Activated effector memory CD4-positive, alpha-beta T cell treated with Interleukin-2 at 50 U/mL for 16 hours (primary cell): ENCODE measurements at regions not wholly inside any gene's neighbourhood (a gene's known extent, or its start where the extent isn't known, plus 50 kb on each side); places are given as distances from the start of the nearest gene placed in this dataset.

Experiments
- DNase-seq: peaks from one replicate; pipeline ENCODE4 v3.0.0-alpha.2; 2020

DNA sequence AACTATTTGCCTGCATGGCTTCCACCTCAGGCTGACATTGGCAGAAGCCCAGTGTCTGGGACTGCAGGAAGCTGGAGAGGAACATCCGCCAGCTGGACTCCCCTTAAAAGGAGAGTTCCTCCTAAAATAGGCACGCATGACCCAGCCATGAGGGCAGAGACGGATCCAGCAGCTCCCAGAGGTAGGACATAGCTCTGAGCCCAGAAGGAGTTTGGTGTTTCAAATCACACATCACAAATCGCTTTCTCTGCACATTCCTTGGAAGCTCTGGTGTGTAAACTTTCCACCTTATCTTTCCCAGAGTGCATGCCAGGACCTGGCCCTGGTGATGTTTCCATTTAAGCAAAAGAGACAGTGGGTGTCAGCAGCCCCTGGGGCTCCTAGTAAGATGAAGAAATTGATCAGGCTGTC is 231.1 kb upstream of the CDH5 start:
- DNase-seq: no peak

DNA sequence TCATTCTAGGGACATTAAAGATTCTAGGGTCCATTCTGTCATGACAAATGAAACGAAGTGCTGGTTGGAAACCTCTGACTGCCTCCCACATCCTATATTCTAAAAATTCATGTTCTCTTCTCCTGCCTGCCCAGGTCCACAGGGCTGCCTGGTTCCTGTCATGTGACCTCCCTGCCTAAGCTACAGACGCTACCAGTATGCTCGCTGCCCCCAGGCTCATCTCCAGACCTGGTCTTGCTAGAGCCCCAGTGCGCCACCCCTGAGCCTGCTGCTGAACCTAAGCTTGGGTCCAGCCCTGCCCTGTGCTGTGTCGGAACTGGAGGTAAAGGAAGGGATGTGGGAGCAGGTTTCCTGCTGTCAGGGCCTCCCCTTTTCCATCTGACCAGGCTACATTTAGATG is 231.6 kb upstream of the CDH5 start:
- no peak for DNase-seq

DNA sequence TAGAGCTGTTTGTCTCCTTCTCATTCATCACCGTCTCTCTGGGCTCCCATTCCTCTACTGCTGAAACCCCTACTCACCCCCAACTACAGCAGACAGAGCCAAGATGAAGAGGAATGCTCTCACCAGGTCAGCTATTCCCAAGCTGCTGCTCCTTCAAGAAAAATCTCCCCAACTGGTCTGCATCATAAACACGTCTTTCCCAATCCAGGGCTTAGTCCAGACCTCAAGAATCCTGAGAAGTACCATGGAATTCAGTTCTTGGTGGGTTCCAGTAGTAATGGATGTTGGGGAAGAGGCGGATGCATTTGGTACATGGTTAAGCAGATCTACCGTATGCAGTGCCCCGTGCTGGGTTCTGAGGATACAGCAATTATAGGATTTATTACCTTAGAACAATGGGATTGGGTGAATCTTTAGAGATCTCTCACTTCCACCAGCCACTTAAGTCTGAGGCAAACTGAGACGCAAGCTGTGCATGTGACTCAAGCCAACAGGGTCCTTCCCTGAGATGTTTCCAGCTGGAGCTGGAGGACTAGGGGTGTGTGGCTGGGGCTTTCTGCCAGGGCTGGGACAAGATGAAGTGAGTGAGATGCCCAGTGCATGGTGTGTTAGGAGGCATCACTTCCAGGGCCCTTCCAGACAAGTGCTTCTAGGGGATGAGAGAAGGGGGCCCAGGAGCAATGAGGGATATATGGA is 232.7 kb upstream of the CDH5 start:
- no peak for DNase-seq

DNA sequence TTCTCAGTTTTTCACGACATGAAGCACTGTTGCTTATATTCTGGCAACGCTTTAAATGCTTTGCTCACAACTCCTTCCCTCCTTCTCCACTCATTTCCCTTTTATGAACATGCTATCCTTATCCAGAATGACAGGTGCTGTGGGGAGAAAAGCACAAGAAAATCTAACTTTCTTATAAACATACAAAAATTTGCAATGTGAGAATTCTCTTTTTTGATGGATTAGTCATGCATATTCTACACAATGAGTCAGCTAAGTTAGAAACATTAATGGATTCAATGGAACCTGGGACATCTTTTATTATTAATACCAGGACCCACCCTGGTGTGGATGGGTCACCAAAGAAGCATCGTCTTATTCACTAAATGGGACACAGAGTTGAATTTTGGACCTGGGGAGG is 234.6 kb upstream of the CDH5 start:
- no peak for DNase-seq

DNA sequence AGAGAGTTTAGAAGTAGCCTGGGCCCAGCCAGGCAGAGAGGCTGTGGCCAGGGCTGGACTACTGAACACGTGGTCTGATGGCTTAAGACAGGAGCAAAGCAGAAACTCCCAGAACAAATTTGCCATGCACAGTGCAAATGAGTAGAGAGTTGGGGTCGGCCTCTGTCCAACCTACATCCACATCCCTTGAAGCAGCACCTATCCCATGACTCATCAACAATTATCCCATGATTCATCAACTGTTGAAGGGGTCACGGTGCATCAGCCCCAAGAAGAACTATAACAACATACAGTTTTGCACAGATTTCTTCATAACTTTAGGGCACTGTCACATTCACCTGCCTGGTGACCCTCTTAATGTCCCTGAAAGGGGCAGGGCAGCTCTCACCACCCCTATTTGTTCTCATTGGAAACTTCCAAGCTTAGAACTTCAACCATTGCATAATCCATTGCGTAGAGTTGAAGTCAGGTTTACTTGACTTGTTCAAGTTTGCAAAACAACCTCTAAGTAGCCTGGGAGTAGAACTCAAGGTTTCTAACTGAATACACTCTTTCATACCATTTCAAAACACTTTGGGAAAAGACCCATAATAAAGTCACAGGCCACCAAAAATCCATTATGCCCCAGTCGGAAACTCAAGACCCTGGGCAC is 235.2 kb upstream of the CDH5 start:
- no peak for DNase-seq

DNA sequence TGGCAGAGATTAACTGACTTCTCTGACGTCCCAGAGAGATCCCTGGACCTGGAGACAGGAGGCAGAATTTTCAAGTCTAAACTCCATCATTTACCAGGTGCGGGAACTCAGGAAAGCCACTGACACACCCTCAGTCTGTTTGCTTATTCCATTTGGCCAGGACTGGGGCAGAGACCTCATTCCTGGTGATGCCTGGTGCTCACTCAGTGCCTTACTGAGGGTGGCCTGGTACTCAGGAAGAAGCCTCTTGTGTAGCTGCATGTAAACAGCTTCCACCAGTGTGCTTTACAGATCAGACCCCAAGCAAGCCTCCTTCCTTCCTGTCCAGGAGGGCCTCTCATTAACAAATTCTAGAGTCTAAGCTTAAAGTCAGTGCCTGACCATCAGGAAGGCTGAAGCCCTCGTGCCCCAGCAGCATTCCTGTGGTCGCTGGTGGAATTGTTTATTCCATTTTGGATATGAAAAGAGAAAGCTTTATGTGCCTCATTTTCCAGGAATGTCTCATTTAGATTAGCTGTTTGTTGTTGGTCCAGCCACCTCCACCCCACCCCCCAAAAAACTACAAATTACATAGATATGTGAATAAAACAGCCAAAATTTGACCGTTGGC is 236.1 kb upstream of the CDH5 start:
- no peak for DNase-seq

DNA sequence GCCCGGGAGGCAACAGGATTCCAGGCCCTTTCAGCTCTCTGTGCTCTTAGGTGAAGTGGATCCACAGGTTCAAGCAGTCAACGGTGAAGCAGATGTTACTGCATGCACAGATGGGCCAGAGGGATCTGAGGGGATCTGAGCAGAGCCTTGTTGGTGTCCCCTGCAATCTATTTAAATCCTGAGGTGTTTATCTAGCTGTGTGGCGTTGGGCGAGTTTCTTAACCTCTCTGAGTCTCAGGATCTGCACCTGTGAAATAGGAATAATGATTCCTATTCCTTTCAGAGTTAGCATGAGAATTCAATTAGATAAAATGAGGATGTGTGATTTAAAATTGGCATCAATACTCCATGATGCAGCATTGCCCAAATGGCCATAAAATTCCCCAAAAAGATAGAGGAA is 237.3 kb upstream of the CDH5 start:
- DNase-seq: no peak

DNA sequence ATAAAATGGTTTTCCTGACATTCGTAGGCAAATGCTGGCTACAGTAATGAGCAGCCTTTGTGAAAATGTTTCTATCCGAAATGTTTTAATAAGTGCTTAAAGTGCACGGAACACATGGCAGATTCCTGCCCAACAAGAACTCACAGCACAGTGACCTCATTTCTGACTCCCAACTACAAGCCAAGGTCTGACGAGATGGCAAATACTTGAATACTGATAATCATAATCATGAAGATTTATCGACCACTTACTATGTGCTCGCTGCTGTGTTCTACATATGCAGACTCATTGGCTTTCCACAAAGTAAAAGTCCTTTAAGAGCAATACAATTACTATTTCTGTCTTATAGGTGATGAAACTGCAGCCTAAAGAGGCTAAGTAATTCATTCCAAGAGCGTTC is 238.1 kb upstream of the CDH5 start:
- DNase-seq: no peak

DNA sequence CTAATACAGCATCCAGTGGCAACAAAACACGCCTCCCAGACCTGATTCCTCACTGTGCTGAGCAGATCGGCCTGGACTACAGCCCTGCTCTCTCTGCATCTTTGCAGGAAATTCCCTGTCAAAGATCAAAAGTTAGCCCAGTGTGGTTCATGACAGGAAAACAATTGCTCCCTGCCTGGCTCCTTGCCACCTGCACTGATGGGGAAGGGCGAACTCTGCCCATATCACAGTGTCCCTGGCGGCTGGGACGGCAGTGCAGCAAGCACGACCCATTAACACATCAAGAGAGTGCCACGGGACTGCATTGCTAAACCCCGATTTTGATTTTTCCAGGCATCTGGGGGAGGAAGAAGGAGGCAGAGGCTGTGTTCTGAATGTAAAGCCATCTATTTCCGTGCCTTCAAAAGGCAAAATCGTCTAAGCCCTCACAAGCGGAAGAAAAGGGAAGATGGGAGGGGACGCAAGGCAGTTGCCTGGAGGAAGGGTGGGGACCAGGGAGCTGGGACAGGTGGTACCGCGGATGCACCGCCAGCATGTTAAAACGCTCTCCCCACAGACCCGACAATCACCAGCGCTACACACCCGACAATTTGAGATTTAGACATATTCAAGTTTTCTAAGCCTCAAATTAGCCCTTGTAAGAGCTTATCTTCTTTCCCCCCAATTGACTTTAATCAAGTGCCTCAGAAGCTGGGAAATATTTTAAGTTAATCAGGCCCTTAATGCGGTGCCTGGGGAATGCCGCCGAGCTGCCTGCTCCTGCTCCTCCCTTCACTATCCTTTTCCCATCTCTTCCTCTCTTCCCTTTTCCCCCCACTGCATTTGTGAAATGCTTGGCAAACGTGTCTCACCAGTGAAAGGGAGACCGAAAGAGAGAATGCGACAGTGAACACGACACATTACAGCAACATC is 238.8 kb upstream of the CDH5 start:
- no peak for DNase-seq

DNA sequence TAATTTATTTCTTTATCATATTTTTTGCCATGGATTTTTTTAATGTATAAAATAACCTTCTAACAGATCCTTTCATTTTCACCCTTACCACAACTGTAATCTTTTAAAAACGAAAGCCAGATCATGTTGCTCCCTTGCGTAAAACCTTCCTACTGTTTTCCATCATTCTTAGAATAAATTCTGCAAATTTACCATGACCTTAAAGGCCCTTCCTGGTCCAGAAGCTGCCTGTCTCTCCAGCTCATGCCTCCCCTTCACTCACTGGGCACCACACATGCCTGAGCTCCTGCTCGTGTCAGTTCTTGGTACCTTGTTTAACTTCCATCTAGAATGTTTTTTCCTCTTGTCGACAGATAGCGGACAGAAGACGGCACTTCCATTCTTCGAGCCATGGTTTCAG is 245.0 kb upstream of the CDH5 start:
- DNase-seq: no peak

DNA sequence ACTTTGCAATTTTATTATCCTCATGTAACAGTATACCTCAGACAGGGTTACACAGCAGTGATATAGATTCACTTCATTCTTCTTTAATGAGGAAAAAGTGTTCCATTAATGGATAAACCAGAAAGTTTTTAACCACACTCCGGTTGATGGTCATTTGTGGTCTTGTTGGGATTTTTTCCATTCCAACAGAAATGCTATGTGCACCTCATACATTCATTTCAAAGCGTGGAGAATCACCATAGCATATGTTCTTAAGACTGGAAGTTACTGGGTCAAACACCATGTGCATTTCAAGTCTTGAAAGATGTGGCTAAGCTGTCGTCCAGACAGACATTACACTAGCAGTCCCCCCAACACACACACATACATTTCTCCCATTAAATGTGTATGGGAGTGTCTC is 245.8 kb upstream of the CDH5 start:
- no peak for DNase-seq

DNA sequence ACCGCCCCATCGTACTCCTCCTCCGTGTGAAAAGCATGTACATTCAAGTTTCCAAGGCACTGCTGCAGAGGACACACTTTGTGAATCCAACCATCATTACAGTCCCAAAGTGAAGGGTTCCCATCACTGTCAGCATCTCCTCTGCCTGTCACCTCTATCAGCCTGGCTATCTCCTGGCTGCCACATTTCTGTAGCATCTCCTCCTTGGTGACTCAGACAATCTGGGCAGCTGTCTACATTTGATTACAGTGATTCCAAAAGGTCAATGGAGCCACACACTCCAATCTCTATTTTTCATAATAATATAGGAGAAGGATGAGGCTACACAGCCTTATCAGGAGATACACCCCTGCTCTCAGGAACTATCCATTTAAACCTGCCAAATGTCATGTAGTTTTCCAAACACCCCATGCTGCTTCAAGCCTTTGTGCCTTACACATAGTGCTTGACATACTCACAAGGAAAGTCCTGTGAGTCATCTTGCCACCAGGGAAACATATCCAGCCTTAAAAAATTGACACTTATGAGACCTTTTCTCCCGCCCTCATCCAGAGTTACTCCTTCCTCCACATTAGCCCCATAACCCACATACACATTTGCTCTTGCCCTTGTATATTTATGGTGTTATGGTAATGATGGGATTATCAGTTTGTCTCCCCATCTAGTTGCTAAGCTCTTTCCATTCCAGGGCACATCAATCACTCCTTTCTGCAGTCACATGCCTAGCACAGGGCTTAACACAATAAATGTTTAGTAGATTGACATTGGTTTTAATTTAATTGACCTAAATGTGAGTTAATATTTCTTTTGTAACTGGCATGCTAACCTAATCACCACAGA is 250.1 kb upstream of the CDH5 start:
- no peak for DNase-seq

DNA sequence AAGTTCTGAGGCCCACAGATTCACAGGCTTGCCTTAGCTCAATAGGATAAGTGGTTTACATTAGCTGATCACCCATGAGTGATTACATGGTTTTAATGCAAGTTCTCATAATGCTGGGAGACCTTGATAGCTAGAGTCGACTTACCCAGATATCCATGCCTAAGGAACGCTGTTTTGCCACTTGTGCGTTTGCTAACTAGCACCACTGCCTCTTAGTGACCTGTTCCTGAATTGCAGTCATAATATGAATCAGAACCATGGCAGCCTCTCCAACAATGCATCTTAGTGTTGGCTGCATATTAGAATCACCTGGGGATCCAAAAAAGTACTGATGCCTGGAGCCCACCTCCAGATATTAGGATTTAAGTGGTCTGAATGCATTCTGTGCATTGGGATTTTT is 251.1 kb upstream of the CDH5 start:
- no peak for DNase-seq

DNA sequence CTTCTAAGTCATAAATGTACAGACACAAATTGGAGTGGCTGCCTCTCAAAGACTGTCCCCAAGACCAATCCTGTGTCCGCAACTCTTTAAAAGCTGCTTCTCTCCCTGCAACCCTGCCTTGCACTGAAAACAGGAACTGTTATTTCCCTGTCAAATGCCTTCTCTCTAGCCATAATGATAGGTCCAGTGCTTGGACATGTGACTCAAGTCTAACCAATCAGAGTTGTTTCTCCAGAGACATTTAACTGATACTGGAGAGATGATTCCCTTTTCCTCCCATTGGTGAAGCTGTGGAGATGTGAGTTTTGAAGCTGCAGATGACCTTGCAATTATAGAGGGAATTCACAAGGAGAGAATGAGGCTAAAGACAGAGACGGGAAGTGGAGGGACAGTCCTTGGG is 253.3 kb upstream of the CDH5 start:
- DNase-seq: no peak

DNA sequence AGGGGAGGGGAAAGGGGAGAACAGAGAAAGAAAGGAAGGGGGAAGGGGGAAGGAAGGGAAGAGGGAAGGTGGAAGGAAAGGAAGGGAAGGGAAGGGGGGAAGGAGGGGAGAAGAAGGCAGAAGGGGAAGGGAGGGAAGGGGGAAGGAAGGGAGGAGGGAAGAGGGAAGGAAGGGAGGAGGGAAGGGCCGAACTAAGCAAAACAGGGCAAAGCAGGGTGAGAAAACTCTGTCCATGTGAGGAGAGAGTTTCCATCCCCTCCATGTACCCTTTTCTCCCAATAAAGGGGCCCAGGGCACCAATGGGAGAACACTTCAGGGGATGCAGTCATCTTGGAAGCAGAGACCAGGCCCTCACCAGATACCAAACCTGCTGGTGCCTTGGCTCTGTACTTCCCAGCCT is 256.8 kb upstream of the CDH5 start:
- no peak for DNase-seq

DNA sequence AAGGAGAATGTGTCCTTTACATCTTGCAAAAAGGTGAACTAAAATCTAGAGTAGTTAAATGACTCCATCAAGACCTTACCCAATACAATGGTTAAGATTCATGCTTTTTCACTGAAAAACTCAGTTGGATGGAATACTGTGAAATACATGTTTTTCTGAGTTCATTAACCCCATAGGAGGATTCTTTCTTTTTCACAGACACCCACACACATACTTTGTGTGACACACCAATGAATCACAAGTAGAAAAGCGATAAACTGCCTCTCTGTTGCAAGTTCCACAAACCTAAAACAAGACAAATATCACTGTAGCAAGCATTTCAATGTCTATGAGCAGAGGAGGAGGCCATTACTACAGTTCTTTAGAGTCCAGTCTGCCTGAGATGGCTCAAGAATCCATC is 258.8 kb upstream of the CDH5 start:
- no peak for DNase-seq

DNA sequence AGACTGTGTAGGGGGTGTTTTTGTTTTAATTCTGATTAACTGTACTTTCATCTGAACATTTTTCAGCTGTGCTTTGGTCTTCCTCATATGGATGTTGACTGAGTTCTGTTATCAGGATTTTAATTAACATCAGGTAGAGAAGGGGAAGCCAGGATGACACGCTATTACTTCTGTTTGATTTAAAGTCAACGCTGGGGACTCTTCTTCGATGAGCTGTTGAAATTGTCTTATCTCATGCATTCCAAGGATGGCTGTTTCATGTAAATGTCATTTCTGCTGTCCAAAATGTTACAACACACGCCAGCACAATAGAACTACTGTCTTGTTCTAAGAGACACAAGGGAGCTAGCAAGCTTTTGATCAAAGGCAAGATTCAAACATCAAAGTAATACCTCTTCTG is 263.3 kb upstream of the CDH5 start:
- DNase-seq: no peak

DNA sequence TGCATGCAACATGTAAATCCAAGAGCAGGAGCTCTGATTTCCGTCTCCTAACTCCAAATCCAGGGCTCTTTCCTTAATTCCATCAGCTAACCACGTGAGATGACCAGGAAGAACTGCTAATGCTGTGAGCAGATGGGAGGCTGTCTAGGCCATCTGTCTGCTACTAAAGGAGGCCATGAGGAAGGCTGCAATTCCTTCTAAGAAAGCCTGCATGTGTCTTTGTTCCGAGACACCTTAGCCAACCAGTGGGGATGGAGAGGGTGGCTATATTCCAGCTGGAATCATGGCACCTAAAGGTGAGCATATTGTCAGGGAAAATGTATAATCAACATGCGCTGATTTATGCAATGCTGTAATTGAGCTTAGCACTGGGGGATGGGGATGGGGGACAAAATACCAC is 267.2 kb upstream of the CDH5 start:
- DNase-seq: no peak

DNA sequence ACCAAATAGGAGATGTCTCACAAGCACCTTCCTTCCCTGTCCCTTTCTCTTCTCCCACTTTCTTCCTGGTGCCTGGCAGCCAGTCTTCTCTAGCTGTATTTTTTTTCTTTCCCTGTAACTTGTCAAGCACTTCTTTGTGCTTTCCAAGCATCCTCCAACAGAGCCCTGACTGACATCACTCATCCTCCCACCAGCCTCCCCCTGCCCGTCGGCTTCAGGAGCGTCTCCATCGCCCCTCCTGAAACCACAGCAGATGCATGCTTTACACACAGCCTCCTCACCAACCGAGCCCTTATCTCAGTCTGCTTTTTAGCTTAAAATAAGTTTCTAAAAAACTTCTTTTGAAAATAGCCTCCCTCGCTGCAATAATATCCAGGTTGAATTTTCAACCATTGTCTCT is 268.7 kb upstream of the CDH5 start:
- DNase-seq: no peak

DNA sequence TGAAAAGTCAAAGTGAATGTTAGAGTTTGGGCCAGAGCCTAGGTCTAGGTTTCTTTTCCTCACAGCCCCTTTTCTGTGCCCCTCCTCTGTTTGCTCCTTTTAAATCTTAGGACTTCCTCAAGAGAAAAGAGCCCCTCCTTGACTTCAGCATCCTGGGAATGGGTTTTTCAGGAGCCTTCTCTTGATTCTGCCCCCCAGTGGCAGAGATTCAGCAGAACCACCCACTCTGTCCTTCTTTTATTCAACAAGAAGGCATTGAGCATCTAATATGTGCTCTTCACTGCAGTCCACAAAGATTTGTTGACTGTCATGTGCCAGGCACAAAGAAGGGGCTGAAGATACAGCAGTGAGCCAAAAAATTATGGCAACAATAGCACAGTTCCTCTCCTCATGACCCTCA is 270.8 kb upstream of the CDH5 start:
- no peak for DNase-seq

DNA sequence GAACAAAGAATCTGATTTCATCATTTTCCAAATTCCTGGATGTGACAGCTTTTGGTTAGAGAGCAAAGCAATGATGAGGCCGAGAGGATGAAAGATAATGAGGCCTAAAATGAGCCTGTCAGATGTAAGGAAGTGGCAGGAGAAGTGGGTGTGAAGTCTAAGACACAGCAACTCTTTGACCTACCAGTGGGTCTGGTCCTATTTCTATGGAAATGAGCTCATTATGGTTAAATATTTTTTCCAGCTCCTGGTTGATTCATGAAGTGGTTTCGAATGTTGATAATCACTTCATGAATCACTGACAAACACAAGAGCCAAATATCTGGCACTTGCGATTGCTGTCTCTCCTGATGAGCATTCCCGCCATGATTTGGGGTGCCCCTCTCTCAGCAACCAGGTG is 273.3 kb upstream of the CDH5 start:
- DNase-seq: no peak

DNA sequence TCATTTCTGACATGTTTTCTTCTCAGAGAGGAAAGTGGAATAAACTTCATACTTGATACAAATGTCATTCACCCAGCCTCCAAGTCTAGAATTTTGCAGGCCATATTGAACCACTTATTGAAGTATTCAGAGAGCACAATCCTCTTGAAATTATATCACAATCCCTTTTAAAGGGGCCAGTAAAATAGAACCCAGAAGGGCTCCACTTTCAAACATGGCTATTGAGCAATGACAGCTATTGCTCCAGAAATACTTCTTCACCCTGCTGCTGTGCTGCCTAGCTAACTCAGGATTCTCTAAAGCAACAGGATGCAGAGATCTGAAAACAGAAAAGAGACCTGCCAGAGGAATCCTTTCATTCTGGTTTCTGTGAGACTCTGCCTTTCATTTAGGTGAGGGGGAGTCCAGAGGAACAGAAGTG is 275.0 kb upstream of the CDH5 start:
- DNase-seq: no peak

DNA sequence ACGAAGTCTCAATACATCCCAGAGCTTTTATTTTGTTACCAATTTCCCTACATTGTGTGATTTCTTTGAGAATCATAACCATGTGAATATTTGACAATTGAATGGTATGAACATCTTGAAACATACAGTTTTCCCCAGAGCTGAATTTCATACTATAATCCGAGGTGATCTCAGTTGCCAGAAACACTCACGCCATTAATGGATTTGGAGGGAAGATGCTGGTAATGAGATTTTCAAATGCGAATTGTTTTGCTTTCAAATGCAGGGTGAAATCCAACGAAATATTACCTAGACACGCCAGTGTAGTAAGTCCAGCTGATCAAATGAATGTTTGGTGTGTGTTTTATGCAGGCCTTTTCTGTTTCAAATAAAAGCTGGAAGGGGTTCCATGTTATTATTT is 277.8 kb upstream of the CDH5 start:
- no peak for DNase-seq
